ENCODE measurements at regions not wholly inside any gene's neighbourhood (a gene's known extent, or its start where the extent isn't known, plus 50 kb on each side); places are given as distances from the start of the nearest gene placed in this dataset.

GRCh38 chr6:15791448-15792181 is 128.8 kb upstream of the DTNBP1 start:
- TF ChIP-seq CTCF (conservative IDR thresholded peaks at IDR 0.05 in 1 of 2, IDR thresholded peaks at IDR 0.05 in 1 of 2; ENCODE audit: extremely low read depth in 1 of 2, insufficient read depth in 1 of 2, low read depth in 1 of 2, low read length in 2 of 2) (no peak), EZH2 (IDR thresholded peaks at IDR 0.05; ENCODE audit: borderline replicate concordance, low read length) (no peak)

Data from mammary epithelial cell (primary cell).